ENCODE measurements at regions not wholly inside any gene's neighbourhood (a gene's known extent, or its start where the extent isn't known, plus 50 kb on each side); places are given as distances from the start of the nearest gene placed in this dataset.

DNA sequence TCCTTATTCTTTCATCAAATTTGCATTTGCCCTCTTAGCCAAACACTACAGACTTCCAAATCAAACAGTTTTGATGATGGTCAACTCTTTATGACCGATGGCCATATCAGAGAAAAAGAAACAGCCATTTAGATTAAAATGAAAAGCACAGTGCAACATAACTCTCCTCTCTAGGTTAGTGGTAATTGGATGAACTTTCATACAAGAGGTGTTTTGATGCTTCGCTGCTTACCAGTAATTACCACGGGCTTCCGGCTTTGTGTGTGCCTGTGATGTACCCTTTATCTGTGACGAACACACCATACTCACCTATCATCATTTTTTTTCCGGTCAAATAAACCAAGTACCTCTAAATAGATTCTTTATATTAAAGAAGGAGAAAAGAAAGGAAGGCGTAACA, 181.8 kb downstream of the FOXA2 start:
- TF ChIP-seq, protein P1, sequence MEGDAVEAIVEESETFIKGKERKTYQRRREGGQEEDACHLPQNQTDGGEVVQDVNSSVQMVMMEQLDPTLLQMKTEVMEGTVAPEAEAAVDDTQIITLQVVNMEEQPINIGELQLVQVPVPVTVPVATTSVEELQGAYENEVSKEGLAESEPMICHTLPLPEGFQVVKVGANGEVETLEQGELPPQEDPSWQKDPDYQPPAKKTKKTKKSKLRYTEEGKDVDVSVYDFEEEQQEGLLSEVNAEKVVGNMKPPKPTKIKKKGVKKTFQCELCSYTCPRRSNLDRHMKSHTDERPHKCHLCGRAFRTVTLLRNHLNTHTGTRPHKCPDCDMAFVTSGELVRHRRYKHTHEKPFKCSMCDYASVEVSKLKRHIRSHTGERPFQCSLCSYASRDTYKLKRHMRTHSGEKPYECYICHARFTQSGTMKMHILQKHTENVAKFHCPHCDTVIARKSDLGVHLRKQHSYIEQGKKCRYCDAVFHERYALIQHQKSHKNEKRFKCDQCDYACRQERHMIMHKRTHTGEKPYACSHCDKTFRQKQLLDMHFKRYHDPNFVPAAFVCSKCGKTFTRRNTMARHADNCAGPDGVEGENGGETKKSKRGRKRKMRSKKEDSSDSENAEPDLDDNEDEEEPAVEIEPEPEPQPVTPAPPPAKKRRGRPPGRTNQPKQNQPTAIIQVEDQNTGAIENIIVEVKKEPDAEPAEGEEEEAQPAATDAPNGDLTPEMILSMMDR (IDR thresholded peaks at IDR 0.05) = no peak
- no peak for TF ChIP-seq POLR2A (IDR thresholded peaks at IDR 0.05)
- Histone ChIP-seq H3K27ac (no peak overlapping the region), H3K27me3 (no peaks in the 10 kb centered on the region), H3K36me3 (no peaks in the 10 kb centered on the region), H3K4me3 (no peak overlapping the region), H3K4me1 (peaks cover 0 to 8% of the 10 kb centered on the region in 2 donors), H3K9me3 (no peaks in the 10 kb centered on the region)
- intact Hi-C loops (cut with DNase I; ENCODE audit: low total_unique reads) = no loop called here
- no peak for DNase-seq

DNA sequence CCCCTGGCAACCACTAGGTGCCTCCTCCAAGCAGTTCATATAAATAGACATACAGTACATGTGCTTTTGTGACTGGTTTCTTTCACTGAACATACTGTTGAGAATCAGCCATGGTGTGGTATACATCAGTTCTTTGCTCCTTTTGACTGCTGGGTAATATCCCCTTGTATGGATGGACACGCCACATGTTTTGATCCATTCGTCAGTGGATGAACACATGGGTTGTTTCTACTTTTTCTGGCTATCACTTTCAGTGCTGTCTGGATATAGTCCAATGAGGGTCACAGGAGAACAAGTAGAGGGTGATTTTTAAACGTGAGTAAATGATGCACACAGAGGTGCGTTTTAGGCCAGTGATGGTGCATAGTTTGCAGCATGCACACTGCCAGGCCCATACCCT, 183.9 kb downstream of the FOXA2 start:
- intact Hi-C loops (cut with DNase I; ENCODE audit: low total_unique reads) = no loop called here
- DNase-seq = no peak

DNA sequence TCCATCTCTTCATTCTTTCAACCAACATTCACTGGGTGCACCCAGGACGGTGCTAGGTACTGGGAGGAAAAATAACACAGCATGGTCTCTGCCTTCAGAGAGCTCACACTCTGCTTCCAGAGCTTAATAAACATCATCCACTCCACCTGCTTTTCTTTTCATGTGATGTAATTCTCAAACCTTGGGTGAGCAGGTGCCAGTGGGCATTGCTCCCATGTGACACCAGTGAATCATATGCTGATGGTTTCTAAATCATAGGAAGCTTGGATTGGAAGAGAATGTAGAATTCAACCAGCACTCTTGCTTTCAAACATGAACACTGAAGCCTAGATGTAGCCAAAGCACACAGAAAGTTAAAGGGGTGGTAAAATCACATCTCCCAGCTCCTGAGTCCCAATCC, 189.8 kb downstream of the FOXA2 start:
- H3K27me3 ChIP-seq = no peaks in the 10 kb centered on the region
- H3K27ac ChIP-seq = no peak overlapping the region
- H3K36me3 ChIP-seq = no peaks in the 10 kb centered on the region
- intact Hi-C loops (cut with DNase I; ENCODE audit: low total_unique reads) = no loop called here
- no peaks in the 10 kb centered on the region for H3K9me3 ChIP-seq
- DNase-seq = no peak
- H3K4me3 ChIP-seq = no peak overlapping the region
- no peaks in the 10 kb centered on the region for H3K4me1 ChIP-seq
- TF ChIP-seq, protein P1 (IDR thresholded peaks at IDR 0.05) = no peak
- no peak for TF ChIP-seq POLR2A (IDR thresholded peaks at IDR 0.05)

More for the DNA sequence above, 183.9 kb downstream of the FOXA2 start:
- no peak overlapping the region for H3K4me3 ChIP-seq
- no peak overlapping the region for H3K27ac ChIP-seq
- no peaks in the 10 kb centered on the region for H3K27me3 ChIP-seq
- no peak for TF ChIP-seq POLR2A (IDR thresholded peaks at IDR 0.05)
- TF ChIP-seq, protein P1 (IDR thresholded peaks at IDR 0.05) = no peak
- H3K9me3 ChIP-seq = no peaks in the 10 kb centered on the region
- H3K4me1 ChIP-seq = peaks cover 0 to 8% of the 10 kb centered on the region in 2 donors
- H3K36me3 ChIP-seq = no peaks in the 10 kb centered on the region

DNA sequence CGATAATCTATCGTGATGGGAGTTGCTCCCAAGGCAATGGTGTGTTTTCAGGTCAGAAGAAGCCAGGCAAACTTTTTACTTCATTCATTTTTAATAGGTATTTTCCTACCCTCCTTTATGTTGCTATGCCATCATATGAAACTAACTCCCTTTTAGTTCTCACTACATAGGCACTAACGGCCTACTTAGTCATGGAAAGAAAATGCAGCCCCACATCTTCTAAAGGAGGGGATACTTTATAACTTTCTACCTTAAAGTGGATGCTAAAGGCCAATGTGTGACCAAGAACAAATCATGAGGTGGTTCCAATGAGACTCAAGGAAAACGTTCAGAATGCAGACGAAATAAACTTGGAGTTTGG, 193.8 kb downstream of the FOXA2 start:
- Histone ChIP-seq H3K27me3 (no peaks in the 10 kb centered on the region), H3K36me3 (no peaks in the 10 kb centered on the region), H3K9me3 (no peaks in the 10 kb centered on the region), H3K4me1 (no peaks in the 10 kb centered on the region), H3K27ac (no peak overlapping the region), H3K4me3 (no peak overlapping the region)
- no peak for DNase-seq
- no peak for TF ChIP-seq POLR2A (IDR thresholded peaks at IDR 0.05)
- TF ChIP-seq, protein P1 (IDR thresholded peaks at IDR 0.05) = no peak
- intact Hi-C loops (cut with DNase I; ENCODE audit: low total_unique reads) = no loop called here

DNA sequence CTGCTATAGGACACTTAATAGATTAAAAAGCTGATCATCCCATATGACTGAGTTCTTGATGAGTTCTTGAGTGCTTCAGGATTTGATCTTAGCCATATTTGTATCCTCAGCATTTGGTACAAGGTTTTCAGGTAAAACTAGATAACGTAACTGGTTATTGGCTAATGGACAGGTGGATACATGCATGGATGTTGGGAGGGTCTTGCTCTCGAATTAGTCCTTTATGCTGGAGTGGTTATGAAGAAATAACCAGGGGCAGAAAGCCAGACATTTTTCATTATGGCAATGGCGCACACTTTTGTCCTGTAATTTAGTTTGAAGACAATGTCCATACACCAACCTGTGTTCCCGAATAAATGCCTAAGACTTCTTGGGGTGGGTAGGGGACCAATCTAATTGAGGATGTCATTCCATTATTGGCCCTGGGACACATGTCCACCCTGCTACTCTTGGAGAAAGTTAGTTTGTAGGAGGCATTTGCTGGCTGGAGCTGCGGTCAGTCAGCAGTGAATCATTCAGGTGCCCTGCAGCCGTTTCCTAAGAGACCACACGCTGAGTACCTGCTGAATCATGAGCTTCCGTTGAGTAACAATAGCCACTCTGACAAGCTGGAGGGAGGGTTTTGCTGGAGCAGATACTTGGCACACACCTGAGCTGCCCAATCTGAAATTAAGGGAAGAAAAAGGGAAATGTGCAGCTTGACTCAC, 194.4 kb downstream of the FOXA2 start:
- Histone ChIP-seq H3K36me3 (no peaks in the 10 kb centered on the region), H3K4me1 (no peaks in the 10 kb centered on the region), H3K4me3 (no peak overlapping the region), H3K27me3 (no peaks in the 10 kb centered on the region), H3K27ac (no peak overlapping the region), H3K9me3 (no peaks in the 10 kb centered on the region)
- DNase-seq = no peak
- TF ChIP-seq, protein P1 (IDR thresholded peaks at IDR 0.05) = no peak
- no peak for TF ChIP-seq POLR2A (IDR thresholded peaks at IDR 0.05)
- intact Hi-C loops (cut with DNase I; ENCODE audit: low total_unique reads) = no loop called here
